Lung (tissue), 11 donors: ENCODE measurements at regions not wholly inside any gene's neighbourhood (a gene's known extent, or its start where the extent isn't known, plus 50 kb on each side); places are given as distances from the start of the nearest gene placed in this dataset.

Experiments used
- ATAC-seq: fragments of 200-7000 bp; cut with Tn5 transposase; one replicate; pipeline ENCODE4 v1.9.1; 2020; ENCODE audit warnings: moderate number of reproducible peaks; ENCODE audit not compliant: insufficient read depth, low FRiP score
- DNase-seq, 3 donors: peaks; one replicate each; pipeline ENCODE4 v3.0.0-alpha.2; 2013 to 2017
- H3K27ac ChIP-seq, 2 donors: one replicate each; pipeline ENCODE4 v1.5.1; 2013; ENCODE audit warnings: mild to moderate bottlenecking in 2 of 2, moderate library complexity in 2 of 2, control low read depth in 1 of 2, inconsistent platforms in 1 of 2, low read depth in 1 of 2, low read length in 1 of 2
- H3K27me3 ChIP-seq, 3 donors: one replicate each; pipeline ENCODE4 v1.5.1; 2013; ENCODE audit warnings: low read length in 2 of 3; ENCODE audit not compliant: control insufficient read depth in 3 of 3, insufficient read depth in 3 of 3
- H3K36me3 ChIP-seq, 4 donors: one replicate each; pipeline ENCODE4 v1.5.1; 2013; ENCODE audit warnings: low read length in 4 of 4, mild to moderate bottlenecking in 1 of 4, moderate library complexity in 1 of 4; ENCODE audit not compliant: control insufficient read depth in 4 of 4, insufficient read depth in 4 of 4
- H3K4me1 ChIP-seq, 5 donors: one replicate each; pipeline ENCODE4 v1.5.1; 2013; ENCODE audit warnings: low read length in 5 of 5, mild to moderate bottlenecking in 2 of 5, moderate library complexity in 1 of 5; ENCODE audit not compliant: control insufficient read depth in 5 of 5, insufficient read depth in 5 of 5
- H3K4me3 ChIP-seq: one replicate; pipeline ENCODE4 v1.5.1; 2013; ENCODE audit warnings: mild to moderate bottlenecking, control low read depth, moderate library complexity
- H3K9ac ChIP-seq, 2 donors: one replicate each; pipeline ENCODE4 v1.5.1; 2013; ENCODE audit warnings: low read length in 2 of 2, control low read depth in 1 of 2; ENCODE audit not compliant: insufficient read depth in 1 of 2
- H3K9me3 ChIP-seq, 4 donors: one replicate each; pipeline ENCODE4 v1.5.1; 2013; ENCODE audit warnings: low read length in 3 of 4, mild to moderate bottlenecking in 1 of 4, moderate library complexity in 1 of 4; ENCODE audit not compliant: control insufficient read depth in 4 of 4, insufficient read depth in 3 of 4
- CTCF ChIP-seq: IDR thresholded peaks from 2 replicates; pipeline ENCODE4 v1.5.1; 2012; ENCODE audit warnings: mild to moderate bottlenecking; ENCODE audit errors: control extremely low read depth, extremely low read depth
- WGBS, 2 donors: extraction: QIAGEN DNeasy Blood & Tissue Kit; methylation state at CpG; one replicate each; pipeline ENCODE4 v1.1.7; 2013; 5-methylcytosine and 5-hydroxymethylcytosine counted together
- donor health status: control.
- donor health status: control.
- donor health status: Bipolar disorder and iron deficiency.
- donor health status: healthy.
- donor health status: DM: yes; HTN: yes; CAD: no.

- Histone ChIP-seq H3K27ac (no peak overlapping the region), H3K4me3 (no peak overlapping the region), H3K9ac (no peak overlapping the region), H3K9me3 (peaks cover 0 to 2% (median 0%) of the 10 kb centered on the region in 4 donors), H3K4me1 (no peaks in the 10 kb centered on the region), H3K36me3 (no peaks in the 10 kb centered on the region), H3K27me3 (no peaks in the 10 kb centered on the region)
- DNase-seq (no peak), ATAC-seq (no peak)
- WGBS, 2 donors: 77% methylated on average over 3 of the region's 3 CpGs
- TF ChIP-seq CTCF: no peak
These were observed 160.6 kb downstream of the TMEM200A start for GRCh38 chr6:130526466-130526865.

GRCh38 chr6:130527173-130527572 is 161.4 kb downstream of the TMEM200A start:
- no peak for ATAC-seq
- 35 to 72% methylated on average over 1 of the region's 1 CpG for WGBS, 2 donors
- DNase-seq: no peak
- Histone ChIP-seq H3K9ac (no peak overlapping the region), H3K4me1 (no peaks in the 10 kb centered on the region), H3K27me3 (no peaks in the 10 kb centered on the region), H3K4me3 (no peak overlapping the region), H3K9me3 (peaks cover 0 to 2% (median 0%) of the 10 kb centered on the region in 4 donors), H3K27ac (no peak overlapping the region), H3K36me3 (no peaks in the 10 kb centered on the region)
- TF ChIP-seq CTCF: no peak

- no peak for ATAC-seq
- H3K9ac ChIP-seq: no peak overlapping the region
- H3K27ac ChIP-seq: no peak overlapping the region
- DNase-seq: no peak
- TF ChIP-seq CTCF: no peak
- H3K36me3 ChIP-seq: no peaks in the 10 kb centered on the region
- H3K27me3 ChIP-seq: no peaks in the 10 kb centered on the region
- H3K4me1 ChIP-seq: no peaks in the 10 kb centered on the region
- H3K9me3 ChIP-seq: peaks cover 0 to 2% (median 0%) of the 10 kb centered on the region in 4 donors
- no peak overlapping the region for H3K4me3 ChIP-seq
- WGBS, 2 donors: 91 to 92% methylated on average over 8 of the region's 8 CpGs
These were observed 163.8 kb downstream of the TMEM200A start for GRCh38 chr6:130529569-130530149.

GRCh38 chr6:130534627-130535026 is 168.8 kb downstream of the TMEM200A start:
- no peak for TF ChIP-seq CTCF
- ATAC-seq: no peak

More at GRCh38 chr6:130534627-130535026, 168.8 kb downstream of the TMEM200A start:
- no peak overlapping the region for H3K9ac ChIP-seq
- no peaks in the 10 kb centered on the region for H3K4me1 ChIP-seq
- no peaks in the 10 kb centered on the region for H3K36me3 ChIP-seq
- no peak for DNase-seq
- H3K4me3 ChIP-seq: no peak overlapping the region
- H3K9me3 ChIP-seq: peaks cover 0 to 1% (median 0%) of the 10 kb centered on the region in 4 donors
- H3K27ac ChIP-seq: no peak overlapping the region
- 89 to 92% methylated on average over 3 of the region's 3 CpGs for WGBS, 2 donors
- H3K27me3 ChIP-seq: no peaks in the 10 kb centered on the region
